ENCODE measurements at regions not wholly inside any gene's neighbourhood (a gene's known extent, or its start where the extent isn't known, plus 50 kb on each side); places are given as distances from the start of the nearest gene placed in this dataset.

DNA sequence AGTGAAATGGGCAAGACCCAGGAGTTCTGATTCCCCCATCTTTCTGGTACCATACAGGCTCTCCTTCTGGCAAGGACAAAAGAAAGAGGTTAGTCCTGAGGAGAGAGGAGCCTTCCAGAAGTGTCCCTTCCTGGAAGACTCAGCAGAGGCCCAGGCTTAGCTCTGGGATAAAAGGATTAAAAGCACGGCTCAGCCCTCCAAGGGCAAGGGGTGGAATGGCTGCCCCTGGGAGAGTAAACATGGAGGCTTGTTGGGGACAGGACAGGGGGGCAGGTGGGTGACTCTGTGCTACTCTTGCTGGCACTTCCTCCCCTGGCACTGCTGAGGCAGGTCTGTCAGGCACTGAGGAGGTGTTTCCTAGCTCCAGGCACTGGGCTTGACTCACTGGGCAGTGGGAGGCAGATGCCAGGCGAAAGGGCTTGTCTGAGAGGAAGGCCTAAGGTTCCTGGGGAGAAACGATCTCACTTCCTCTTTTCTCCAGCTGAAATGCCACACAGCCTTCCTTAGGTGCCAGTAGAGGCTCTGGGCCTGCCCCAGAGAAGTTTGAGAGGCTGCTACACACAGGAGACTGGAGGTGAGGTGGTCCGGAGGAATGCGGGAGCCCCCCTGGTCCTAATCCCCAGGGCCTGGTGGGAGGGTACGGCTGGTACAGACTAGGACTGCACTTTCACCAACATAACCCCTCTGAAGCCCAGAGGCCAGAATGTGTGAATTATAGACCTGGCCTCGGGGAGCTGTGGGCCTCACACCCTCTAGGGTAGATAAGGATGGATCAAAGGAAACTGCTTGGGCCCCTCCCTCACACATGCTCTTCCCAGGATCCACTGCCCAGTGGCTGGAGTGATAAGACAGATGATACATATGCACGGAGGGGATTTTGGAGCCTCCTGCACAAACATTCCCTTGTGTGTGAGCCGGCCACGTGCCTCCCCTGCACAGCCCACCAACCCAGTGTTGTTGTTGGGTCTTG lies 63.2 kb upstream of the PODXL start:
- TF ChIP-seq POLR2A (IDR thresholded peaks at IDR 0.05) = no peak
- TF ChIP-seq, protein P1, sequence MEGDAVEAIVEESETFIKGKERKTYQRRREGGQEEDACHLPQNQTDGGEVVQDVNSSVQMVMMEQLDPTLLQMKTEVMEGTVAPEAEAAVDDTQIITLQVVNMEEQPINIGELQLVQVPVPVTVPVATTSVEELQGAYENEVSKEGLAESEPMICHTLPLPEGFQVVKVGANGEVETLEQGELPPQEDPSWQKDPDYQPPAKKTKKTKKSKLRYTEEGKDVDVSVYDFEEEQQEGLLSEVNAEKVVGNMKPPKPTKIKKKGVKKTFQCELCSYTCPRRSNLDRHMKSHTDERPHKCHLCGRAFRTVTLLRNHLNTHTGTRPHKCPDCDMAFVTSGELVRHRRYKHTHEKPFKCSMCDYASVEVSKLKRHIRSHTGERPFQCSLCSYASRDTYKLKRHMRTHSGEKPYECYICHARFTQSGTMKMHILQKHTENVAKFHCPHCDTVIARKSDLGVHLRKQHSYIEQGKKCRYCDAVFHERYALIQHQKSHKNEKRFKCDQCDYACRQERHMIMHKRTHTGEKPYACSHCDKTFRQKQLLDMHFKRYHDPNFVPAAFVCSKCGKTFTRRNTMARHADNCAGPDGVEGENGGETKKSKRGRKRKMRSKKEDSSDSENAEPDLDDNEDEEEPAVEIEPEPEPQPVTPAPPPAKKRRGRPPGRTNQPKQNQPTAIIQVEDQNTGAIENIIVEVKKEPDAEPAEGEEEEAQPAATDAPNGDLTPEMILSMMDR (IDR thresholded peaks at IDR 0.05) = no peak
- no peaks in the 10 kb centered on the region for H3K27me3 ChIP-seq
- intact Hi-C loops (cut with DNase I; ENCODE audit: low total_unique reads) = no loop called here
- no peak for DNase-seq
- no peaks in the 10 kb centered on the region for H3K36me3 ChIP-seq
- peak overlapping the region; percentile 35 to 57 for H3K27ac ChIP-seq
- H3K9me3 ChIP-seq = no peaks in the 10 kb centered on the region
- H3K4me3 ChIP-seq = no peak overlapping the region
- H3K4me1 ChIP-seq = no peaks in the 10 kb centered on the region

DNA sequence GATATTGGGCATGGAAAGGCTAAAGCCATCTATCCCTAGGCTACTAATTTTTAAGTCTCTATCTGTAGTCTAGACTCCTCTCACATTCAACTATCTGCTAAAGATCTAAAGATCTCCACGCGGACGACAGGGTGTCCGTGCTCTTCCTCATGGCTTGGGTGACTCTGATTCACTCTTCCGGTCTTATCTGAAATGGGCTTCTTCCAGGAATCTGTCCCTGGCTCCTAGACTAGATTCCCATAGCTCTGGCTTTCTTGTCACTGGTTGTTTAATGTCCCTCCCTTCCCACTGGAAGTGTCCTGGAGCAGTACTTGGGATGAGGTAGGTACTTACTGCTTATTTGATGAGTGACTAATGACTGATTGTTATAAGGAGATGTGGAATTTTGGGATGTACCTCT lies 62.0 kb upstream of the PODXL start:
- H3K27ac ChIP-seq = no peak overlapping the region
- TF ChIP-seq, protein P1 (IDR thresholded peaks at IDR 0.05) = no peak
- TF ChIP-seq POLR2A (IDR thresholded peaks at IDR 0.05) = no peak
- no peaks in the 10 kb centered on the region for H3K4me1 ChIP-seq
- H3K27me3 ChIP-seq = no peaks in the 10 kb centered on the region
- H3K36me3 ChIP-seq = no peaks in the 10 kb centered on the region
- H3K4me3 ChIP-seq = no peak overlapping the region
- H3K9me3 ChIP-seq = no peaks in the 10 kb centered on the region
- no peak for DNase-seq
- intact Hi-C loops (cut with DNase I; ENCODE audit: low total_unique reads) = no loop called here

DNA sequence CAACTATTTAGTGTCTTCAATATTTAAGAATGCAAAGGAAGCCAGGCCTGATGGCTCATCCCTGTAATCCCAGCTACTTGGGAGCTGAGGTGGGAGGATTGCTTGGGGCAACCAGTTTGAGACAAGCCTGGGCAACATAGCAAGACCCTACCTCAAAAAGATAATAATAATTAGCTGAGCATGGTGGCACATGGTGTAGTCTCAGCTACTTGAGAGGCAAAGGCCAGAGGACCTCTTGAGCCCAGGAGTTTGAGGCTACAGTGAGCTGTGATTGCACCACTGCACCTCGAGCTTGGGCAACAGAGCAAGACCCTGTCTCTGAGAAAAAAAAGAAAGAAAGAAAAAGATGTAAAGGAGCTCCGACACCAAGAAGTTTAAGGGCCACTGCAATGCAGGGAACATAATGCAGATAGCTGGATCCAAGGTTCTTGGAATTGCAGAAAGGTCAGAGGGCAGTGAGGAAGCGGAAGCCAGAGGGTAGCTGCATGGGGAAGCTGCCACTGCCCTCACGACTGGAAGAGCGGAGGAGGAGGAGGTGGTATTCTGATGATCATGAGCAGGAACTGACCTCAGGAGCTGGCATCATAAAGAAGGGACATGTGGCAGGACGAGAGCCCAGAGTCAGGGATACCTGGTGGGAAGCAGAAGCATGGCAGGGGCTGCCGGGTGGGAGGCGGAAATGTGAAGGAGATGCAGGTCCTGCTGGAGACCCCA lies 60.2 kb upstream of the PODXL start:
- no peak overlapping the region for H3K27ac ChIP-seq
- H3K9me3 ChIP-seq = no peaks in the 10 kb centered on the region
- intact Hi-C loops (cut with DNase I; ENCODE audit: low total_unique reads) = no loop called here
- H3K4me1 ChIP-seq = no peaks in the 10 kb centered on the region
- TF ChIP-seq, protein P1 (IDR thresholded peaks at IDR 0.05) = no peak
- TF ChIP-seq POLR2A (IDR thresholded peaks at IDR 0.05) = no peak
- H3K27me3 ChIP-seq = no peaks in the 10 kb centered on the region
- no peaks in the 10 kb centered on the region for H3K36me3 ChIP-seq
- no peak overlapping the region for H3K4me3 ChIP-seq
- DNase-seq = no peak

DNA sequence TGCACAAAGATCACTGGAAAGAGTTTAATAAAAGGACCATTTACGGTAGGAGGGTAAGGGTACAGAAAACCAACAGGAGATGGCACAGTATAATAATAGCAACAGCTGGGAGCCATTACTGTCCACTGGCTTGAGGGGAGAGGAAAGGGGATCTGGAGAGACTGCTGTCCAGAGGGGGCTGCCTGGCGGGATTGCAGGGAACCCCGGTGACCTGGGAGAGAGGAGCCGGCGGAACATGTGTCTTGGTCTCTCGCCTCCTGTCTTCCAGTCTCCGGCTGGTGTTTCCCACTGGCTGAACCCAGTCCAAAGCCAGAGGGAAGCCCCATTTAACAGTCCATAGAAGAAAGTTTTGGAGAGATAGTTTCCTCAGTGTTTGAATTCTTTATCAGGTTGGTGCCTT lies 57.5 kb upstream of the PODXL start:
- intact Hi-C loops (cut with DNase I; ENCODE audit: low total_unique reads) = no loop called here

More for the DNA sequence above, 57.5 kb upstream of the PODXL start:
- TF ChIP-seq, protein P1 (IDR thresholded peaks at IDR 0.05) = no peak
- no peak for TF ChIP-seq POLR2A (IDR thresholded peaks at IDR 0.05)
- Histone ChIP-seq H3K4me3 (no peak overlapping the region), H3K27me3 (no peaks in the 10 kb centered on the region), H3K4me1 (no peaks in the 10 kb centered on the region), H3K27ac (no peak overlapping the region), H3K9me3 (no peaks in the 10 kb centered on the region), H3K36me3 (no peaks in the 10 kb centered on the region)
- DNase-seq = no peak
